ENCODE measurements at regions not wholly inside any gene's neighbourhood (a gene's known extent, or its start where the extent isn't known, plus 50 kb on each side); places are given as distances from the start of the nearest gene placed in this dataset.

- peak; percentile 50; the same call in 1 of the 2 replicates for TF ChIP-seq CBX5 (CRISPR knock-in tag; IDR thresholded peaks at IDR 0.05; ENCODE audit: borderline replicate concordance)
- TF ChIP-seq KLF16 (CRISPR knock-in tag; IDR thresholded peaks at IDR 0.05): peak in 1 of 2 experiments; percentile 71; a peak in 2 of 4 replicates
- peak; percentile 96 for TF ChIP-seq STAG1 (CRISPR knock-in tag; IDR thresholded peaks at IDR 0.05)
- peak; percentile 66; the same call in 1 of the 2 replicates for TF ChIP-seq SP140L (CRISPR knock-in tag; IDR thresholded peaks at IDR 0.05; ENCODE audit: borderline replicate concordance)
- peak; percentile 70 for TF ChIP-seq FOSL2 (CRISPR knock-in tag; IDR thresholded peaks at IDR 0.05)
- TF ChIP-seq ZBTB26 (CRISPR knock-in tag; IDR thresholded peaks at IDR 0.05; ENCODE audit: borderline replicate concordance): 0 out of 2 replicates have a peak, but pooled peaks have one; percentile 53
- TF ChIP-seq ZNF570 (CRISPR knock-in tag; IDR thresholded peaks at IDR 0.05; ENCODE audit: borderline replicate concordance): no peak
- TF ChIP-seq ZNF891 (CRISPR knock-in tag; IDR thresholded peaks at IDR 0.05): no peak
- TF ChIP-seq POGK (CRISPR knock-in tag; conservative IDR thresholded peaks at IDR 0.05): 0 out of 2 replicates have a peak, but pooled peaks have one; percentile 30
- no peak for TF ChIP-seq HNF1A (IDR thresholded peaks at IDR 0.05; ENCODE audit: low read depth)
- peak; percentile 46; the same call in 1 of the 2 replicates for TF ChIP-seq HNF1A (CRISPR knock-in tag; IDR thresholded peaks at IDR 0.05; ENCODE audit: borderline replicate concordance)
- 0 out of 2 replicates have a peak, but pooled peaks have one; percentile 66 for TF ChIP-seq KLF6 (CRISPR knock-in tag; IDR thresholded peaks at IDR 0.05)
- peak; percentile 46; the same call in 1 of the 2 replicates for TF ChIP-seq MLX (CRISPR knock-in tag; IDR thresholded peaks at IDR 0.05)
- TF ChIP-seq CEBPG (CRISPR knock-in tag; IDR thresholded peaks at IDR 0.05): peak; percentile 41; the same call in 1 of the 2 replicates
- TF ChIP-seq KDM4B (CRISPR knock-in tag; IDR thresholded peaks at IDR 0.05): peak; percentile 47; the same call in 1 of the 2 replicates
- TF ChIP-seq SMC3 (IDR thresholded peaks at IDR 0.05; ENCODE audit: low read length): peak; percentile 100
- TF ChIP-seq MXD4 (CRISPR knock-in tag; IDR thresholded peaks at IDR 0.05): peak; percentile 28; the same call in 1 of the 2 replicates
- 0 out of 2 replicates have a peak, but pooled peaks have one; percentile 34 for TF ChIP-seq MAX (IDR thresholded peaks at IDR 0.05)
Observed at GRCh38 chr6:47097092-47097945, 55.2 kb upstream of the ADGRF1 start (continued).
